ENCODE measurements at regions not wholly inside any gene's neighbourhood (a gene's known extent, or its start where the extent isn't known, plus 50 kb on each side); places are given as distances from the start of the nearest gene placed in this dataset.

DNA sequence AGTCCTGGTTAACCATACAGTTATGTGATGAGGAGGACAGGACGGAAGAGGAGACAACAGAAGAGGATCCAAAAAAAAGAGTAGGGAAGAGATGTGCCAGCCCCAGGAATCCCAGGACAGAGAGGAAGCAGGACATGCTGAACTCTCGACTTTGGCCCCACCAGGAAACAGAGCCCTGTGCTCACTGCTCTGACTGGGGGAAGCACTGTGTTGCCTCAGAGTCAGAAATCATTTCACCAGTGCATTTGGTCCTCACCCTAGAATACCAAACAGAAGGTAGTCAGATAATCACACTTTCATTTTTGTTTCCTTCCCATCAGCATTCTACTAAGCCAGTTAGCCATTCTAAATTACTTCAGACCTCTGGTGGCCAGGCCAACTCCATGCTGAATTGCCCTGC is 421.0 kb upstream of the CDH5 start:
- TF ChIP-seq CTCF (IDR thresholded peaks at IDR 0.05; ENCODE audit: poor library complexity) (no peak), EZH2 (IDR thresholded peaks at IDR 0.05; ENCODE audit: borderline replicate concordance) (no peak), EZH2phosphoT487 (IDR thresholded peaks at IDR 0.05; ENCODE audit: low read depth, severe bottlenecking, unreplicated experiment) (no peak)
